ENCODE measurements at regions not wholly inside any gene's neighbourhood (a gene's known extent, or its start where the extent isn't known, plus 50 kb on each side); places are given as distances from the start of the nearest gene placed in this dataset.

DNA sequence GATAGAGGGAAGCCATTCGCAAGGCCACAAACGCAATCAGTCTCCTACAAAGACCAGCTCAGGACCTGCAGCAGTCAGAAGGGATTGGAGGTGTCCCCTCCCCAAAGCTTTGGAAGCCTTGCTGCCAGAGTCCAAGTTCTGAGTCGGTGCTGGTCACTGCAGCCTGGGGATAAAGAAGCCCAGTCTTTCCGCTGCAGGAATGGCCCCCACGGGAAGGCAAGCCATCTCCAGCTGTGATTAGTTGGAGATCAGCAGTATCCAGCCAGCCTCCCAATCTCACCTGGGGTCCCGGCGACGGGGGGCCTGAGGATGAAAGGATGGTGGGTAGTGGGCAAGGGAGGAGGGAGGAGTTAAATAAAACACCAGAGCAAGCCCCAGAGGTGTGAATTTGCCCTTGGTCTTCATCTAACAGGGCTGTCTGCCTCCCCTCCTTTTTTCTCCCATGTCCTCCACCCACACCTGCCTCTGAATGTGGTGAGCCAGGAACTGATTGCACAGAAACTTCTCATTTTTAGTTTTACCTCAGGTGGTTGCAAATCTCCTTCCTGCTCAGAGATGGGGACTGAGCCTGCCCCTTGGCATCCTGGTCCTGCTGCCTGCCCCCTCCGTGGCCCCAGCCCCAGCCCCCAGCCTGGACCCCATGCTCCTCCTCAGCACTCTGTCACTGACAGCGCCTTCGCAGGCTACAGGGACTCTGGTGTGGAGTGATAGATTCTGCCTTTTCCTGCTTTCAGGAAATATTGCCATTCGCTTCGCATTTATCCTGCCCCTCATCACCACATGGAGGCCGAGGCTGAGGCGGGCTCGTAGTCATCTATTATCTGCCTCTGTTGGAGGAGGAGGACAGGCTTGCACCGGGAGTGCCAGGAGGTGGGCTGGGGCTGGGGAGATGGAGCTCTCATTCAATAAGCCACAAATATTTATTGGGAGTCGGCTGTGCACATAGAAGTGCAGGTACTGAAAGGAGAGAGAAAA, 262.9 kb upstream of the SDK2 start:
- Mint-ChIP-seq H3K9me3 (peaks cover 3% of the 10 kb centered on the region), H3K27ac (no peak overlapping the region), H3K4me1 (peaks cover 5% of the 10 kb centered on the region), H3K36me3 (no peaks in the 10 kb centered on the region), H3K27me3 (ENCODE audit: low read depth) (peaks cover 94% of the 10 kb centered on the region), H3K4me3 (no peak overlapping the region)
- TF ChIP-seq, protein P1, sequence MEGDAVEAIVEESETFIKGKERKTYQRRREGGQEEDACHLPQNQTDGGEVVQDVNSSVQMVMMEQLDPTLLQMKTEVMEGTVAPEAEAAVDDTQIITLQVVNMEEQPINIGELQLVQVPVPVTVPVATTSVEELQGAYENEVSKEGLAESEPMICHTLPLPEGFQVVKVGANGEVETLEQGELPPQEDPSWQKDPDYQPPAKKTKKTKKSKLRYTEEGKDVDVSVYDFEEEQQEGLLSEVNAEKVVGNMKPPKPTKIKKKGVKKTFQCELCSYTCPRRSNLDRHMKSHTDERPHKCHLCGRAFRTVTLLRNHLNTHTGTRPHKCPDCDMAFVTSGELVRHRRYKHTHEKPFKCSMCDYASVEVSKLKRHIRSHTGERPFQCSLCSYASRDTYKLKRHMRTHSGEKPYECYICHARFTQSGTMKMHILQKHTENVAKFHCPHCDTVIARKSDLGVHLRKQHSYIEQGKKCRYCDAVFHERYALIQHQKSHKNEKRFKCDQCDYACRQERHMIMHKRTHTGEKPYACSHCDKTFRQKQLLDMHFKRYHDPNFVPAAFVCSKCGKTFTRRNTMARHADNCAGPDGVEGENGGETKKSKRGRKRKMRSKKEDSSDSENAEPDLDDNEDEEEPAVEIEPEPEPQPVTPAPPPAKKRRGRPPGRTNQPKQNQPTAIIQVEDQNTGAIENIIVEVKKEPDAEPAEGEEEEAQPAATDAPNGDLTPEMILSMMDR (IDR thresholded peaks at IDR 0.05; ENCODE audit: unreplicated experiment), result no peak
- no peak for DNase-seq (ENCODE audit: low spot score in 2 of 2, unreplicated experiment in 2 of 2)

DNA sequence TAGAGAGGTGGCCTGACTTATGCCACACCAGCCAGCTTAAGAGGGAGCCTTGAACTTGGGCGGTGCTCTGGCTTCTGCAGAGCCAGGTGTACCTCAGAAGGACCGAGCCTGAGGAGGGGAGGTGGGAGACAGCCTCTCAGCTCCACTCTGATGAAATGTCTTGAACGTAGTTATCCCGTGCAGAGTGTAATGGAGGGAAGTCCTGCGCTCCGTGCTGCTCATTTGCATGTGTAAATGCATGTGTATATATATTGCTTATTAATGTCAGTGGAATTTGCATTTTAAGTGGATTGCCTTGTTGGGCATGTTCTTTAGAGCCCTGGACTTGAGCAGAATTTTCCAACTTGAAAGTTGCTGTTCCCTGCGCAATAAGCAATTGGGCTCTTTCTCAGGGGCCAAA, 264.9 kb upstream of the SDK2 start:
- TF ChIP-seq, protein P1 (IDR thresholded peaks at IDR 0.05; ENCODE audit: unreplicated experiment), result no peak
- Mint-ChIP-seq H3K4me1 (peaks cover 5% of the 10 kb centered on the region), H3K27ac (no peak overlapping the region), H3K36me3 (no peaks in the 10 kb centered on the region), H3K27me3 (ENCODE audit: low read depth) (peaks cover 93% of the 10 kb centered on the region), H3K9me3 (peaks cover 3% of the 10 kb centered on the region), H3K4me3 (no peak overlapping the region)
- DNase-seq (ENCODE audit: low spot score in 2 of 2, unreplicated experiment in 2 of 2), result no peak

DNA sequence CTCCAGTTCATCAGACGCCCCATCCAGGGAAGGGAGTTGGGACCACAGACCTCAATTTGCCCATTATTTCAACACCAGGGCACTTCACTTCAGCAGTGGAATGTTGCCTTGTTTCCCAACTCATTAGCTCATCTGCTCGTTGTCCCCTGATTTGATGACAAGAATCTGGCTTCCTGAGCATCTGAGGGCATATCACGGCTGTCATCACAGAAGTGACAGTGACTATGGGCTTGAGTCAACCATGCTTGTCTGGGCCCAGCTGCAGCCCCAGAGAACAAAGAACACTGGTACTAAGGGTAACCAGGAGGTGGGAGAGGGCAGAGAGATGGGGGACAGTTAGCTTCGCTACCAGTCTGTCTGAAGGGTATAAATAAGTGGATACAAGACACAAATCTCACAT, 266.0 kb upstream of the SDK2 start:
- H3K36me3 Mint-ChIP-seq, result no peaks in the 10 kb centered on the region
- no peak for DNase-seq (ENCODE audit: low spot score in 2 of 2, unreplicated experiment in 2 of 2)
- peaks cover 87% of the 10 kb centered on the region for H3K27me3 Mint-ChIP-seq (ENCODE audit: low read depth)
- TF ChIP-seq, protein P1 (IDR thresholded peaks at IDR 0.05; ENCODE audit: unreplicated experiment), result no peak
- H3K9me3 Mint-ChIP-seq, result peaks cover 13% of the 10 kb centered on the region
- no peak overlapping the region for H3K27ac Mint-ChIP-seq
- H3K4me1 Mint-ChIP-seq, result peaks cover 5% of the 10 kb centered on the region
- H3K4me3 Mint-ChIP-seq, result no peak overlapping the region

DNA sequence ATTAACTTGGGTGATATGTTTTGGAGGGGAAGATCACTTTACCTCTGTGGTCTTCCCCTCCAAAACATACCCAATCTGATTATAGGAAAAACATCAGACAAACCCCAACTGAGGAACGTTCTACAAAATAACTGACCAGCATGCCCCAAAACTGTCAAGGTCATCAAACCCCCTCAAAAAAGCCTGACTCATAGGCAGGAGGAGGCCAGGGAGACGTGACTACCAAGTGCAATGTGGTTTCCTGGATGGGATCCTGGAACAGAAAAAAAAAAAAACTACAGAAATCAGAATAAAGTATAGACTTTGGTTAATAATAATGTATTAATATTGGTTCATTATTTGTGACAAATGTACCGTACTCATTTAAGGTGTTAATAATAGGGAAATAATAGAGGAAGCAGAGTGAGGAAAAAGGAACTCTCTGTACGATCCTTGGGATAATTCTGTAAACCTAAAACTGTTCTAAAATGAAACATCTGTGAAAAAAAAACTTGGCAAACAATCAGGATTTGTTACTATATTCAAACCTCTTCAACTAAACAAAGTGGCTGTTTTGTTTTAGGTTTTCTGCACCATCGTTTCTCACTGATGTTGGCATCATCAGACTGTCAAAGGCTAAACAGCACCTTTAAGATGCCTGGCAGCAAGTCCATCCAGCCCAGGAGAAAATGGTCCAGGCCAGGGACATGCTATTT, 266.7 kb upstream of the SDK2 start:
- peaks cover 5% of the 10 kb centered on the region for H3K4me1 Mint-ChIP-seq
- H3K27ac Mint-ChIP-seq, result no peak overlapping the region
- no peaks in the 10 kb centered on the region for H3K36me3 Mint-ChIP-seq
- TF ChIP-seq, protein P1 (IDR thresholded peaks at IDR 0.05; ENCODE audit: unreplicated experiment), result no peak
- no peak for DNase-seq (ENCODE audit: low spot score in 2 of 2, unreplicated experiment in 2 of 2)
- H3K9me3 Mint-ChIP-seq, result peaks cover 16% of the 10 kb centered on the region
- H3K4me3 Mint-ChIP-seq, result no peak overlapping the region
- H3K27me3 Mint-ChIP-seq (ENCODE audit: low read depth), result peaks cover 82% of the 10 kb centered on the region

DNA sequence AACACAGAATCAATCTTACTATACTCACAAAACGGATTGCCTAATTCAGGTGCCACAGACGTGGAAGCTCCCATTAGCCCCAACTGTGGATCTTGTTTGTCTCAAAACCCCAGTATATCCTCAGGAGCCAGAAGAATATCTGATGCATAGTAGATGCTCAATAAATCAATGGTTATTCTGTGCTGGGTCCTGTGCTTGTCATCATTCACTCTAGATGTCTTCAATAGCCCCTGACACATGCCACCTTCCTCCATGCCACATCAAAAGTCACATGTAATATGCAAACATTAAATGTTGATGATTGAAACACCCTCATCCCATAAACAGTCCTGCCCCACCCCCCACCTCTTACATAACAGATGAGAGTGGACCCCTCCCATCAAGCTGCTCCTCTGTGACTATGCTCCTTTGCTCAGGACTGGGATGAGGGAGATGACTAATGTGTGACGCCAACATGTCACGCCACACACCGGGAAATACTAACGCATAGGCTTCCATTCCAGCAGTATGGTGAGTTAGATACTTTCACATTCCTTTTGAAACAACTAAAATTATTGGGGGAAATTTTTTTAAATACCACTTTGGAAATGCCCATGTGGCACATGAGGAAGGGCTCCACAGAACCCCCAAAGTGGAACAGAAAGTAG, 267.6 kb upstream of the SDK2 start:
- H3K27ac Mint-ChIP-seq, result no peak overlapping the region
- no peak for DNase-seq (ENCODE audit: low spot score in 2 of 2, unreplicated experiment in 2 of 2)

More for the DNA sequence above, 267.6 kb upstream of the SDK2 start:
- Mint-ChIP-seq H3K27me3 (ENCODE audit: low read depth) (peaks cover 75% of the 10 kb centered on the region), H3K36me3 (no peaks in the 10 kb centered on the region), H3K4me3 (no peak overlapping the region), H3K9me3 (peaks cover 17% of the 10 kb centered on the region), H3K4me1 (peaks cover 5% of the 10 kb centered on the region)
- TF ChIP-seq, protein P1 (IDR thresholded peaks at IDR 0.05; ENCODE audit: unreplicated experiment), result no peak
